ENCODE measurements at regions not wholly inside any gene's neighbourhood (a gene's known extent, or its start where the extent isn't known, plus 50 kb on each side); places are given as distances from the start of the nearest gene placed in this dataset.

GRCh38 chr4:124483048-124483906, 229.3 kb downstream of the ANKRD50 start:
- DNase-seq (no peak), ATAC-seq (ENCODE audit: poor library complexity) (no peak)
- intact Hi-C loops (cut with DNase I) = no loop called here

DNA sequence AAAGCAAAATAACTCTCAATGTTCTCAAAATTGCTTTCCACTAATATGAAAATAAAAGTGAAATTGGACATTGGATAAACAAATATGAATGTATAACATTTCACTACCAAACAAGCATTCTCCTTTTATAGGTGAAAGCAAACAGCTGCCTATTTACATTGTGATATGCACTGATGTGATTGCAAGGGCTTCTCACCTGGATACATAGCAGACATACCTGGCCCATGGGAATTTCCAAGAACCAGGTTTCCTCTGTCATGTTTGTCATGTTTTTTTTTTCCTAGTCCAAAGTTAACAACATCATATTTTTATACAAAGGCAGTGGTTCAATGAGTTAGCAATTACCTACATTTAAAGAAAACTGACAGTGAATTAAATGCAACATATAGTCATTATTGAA, 228.5 kb downstream of the ANKRD50 start:
- intact Hi-C loops (cut with DNase I) = no loop called here
- DNase-seq = no peak
- no peak for ATAC-seq (ENCODE audit: poor library complexity)

- no peak for DNase-seq
- intact Hi-C loops (cut with DNase I) = no loop called here
- no peak for ATAC-seq (ENCODE audit: poor library complexity)
Measured at GRCh38 chr4:124484940-124485339, 227.6 kb downstream of the ANKRD50 start.

DNA sequence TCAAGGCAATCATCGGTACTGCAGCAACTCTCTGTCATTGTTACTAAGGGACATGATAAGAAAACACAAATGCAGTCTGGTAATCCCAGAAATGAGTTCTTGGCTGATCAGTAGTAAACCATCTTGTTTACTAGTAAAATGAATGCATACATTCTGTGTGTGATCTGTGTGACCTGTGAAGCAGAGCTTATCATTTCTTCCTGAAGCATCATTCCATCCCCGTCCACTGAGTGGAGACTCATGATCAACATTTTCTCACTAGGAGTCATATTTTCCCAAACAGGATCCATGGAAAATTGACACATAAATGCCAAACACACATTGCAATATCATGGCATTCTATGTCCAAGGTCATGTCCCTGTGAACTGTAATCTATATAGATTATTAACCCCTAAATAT, 226.1 kb downstream of the ANKRD50 start:
- DNase-seq (no peak), ATAC-seq (ENCODE audit: poor library complexity) (no peak)
- intact Hi-C loops (cut with DNase I) = no loop called here

GRCh38 chr4:124487651-124488050, 224.9 kb downstream of the ANKRD50 start:
- intact Hi-C loops (cut with DNase I) = no loop called here
- DNase-seq = no peak
- ATAC-seq (ENCODE audit: poor library complexity) = no peak

- intact Hi-C loops (cut with DNase I) = no loop called here
- DNase-seq = no peak
- no peak for ATAC-seq (ENCODE audit: poor library complexity)
Measured at GRCh38 chr4:124491361-124492145, 221.0 kb downstream of the ANKRD50 start.

- DNase-seq (no peak), ATAC-seq (ENCODE audit: poor library complexity) (no peak)
- intact Hi-C loops (cut with DNase I) = no loop called here
Measured at GRCh38 chr4:124499261-124499660, 213.3 kb downstream of the ANKRD50 start.

- DNase-seq (no peak), ATAC-seq (ENCODE audit: poor library complexity) (no peak)
- intact Hi-C loops (cut with DNase I) = no loop called here
Measured at GRCh38 chr4:124501576-124501975, 211.0 kb downstream of the ANKRD50 start.

DNA sequence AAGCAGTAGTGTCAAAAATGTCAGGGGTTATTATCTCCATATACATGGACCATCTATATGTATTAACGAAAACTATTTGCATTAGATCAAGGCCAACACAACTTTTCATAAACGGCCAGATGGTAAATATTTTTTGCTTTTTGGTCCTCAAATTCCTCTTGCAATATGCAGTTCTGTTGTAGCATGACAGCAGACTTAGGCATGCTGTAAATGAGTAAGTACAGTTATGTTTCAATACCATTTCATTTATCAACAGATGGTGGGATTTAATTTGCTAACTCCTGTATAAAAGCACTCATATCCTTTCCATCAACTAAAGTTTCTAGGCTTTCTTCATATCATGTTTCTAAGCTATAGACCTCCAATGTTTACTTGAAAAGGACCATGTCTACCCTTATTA, 208.1 kb downstream of the ANKRD50 start:
- ATAC-seq (ENCODE audit: poor library complexity) (no peak), DNase-seq (no peak)
- intact Hi-C loops (cut with DNase I) = no loop called here

GRCh38 chr4:124505211-124505610, 207.3 kb downstream of the ANKRD50 start:
- intact Hi-C loops (cut with DNase I) = no loop called here
- DNase-seq (no peak), ATAC-seq (ENCODE audit: poor library complexity) (no peak)

DNA sequence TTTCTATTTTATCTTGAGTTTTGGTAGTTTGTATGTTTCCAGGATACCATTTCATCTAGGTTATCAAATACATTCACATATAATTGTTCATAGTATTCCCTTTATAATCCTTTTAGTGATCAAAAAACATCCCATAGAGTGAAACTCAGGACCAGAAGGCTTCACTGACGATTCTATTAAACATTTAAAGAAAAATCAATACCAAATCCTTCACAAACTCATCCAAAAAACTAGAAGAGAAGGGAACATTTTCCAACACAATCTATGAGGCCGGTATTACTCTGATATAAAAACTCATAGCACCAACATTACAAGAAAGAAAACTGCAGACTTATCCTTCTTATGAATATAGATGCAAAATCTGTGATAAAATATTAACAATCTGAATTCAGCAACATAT, 203.4 kb downstream of the ANKRD50 start:
- intact Hi-C loops (cut with DNase I) = no loop called here
- no peak for ATAC-seq (ENCODE audit: poor library complexity)
- DNase-seq = no peak

DNA sequence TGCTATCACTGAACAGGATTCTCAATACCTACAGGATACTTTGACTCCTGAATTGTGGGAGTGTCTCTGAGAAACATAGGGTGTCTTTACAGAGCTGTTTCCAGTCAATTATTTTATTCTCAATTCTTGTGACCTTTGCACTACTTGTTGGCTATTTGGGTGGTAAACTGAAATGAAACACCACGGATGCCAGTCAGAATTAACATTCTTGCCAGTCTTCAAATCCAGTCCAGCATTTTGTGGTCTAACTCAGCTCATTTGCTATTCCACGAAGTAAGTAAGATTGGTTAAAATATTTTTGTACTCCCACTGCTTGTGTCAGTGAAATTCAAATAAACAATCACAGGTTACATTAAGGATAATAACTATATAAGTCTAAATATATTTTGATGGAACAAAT, 197.9 kb downstream of the ANKRD50 start:
- DNase-seq = no peak
- no peak for ATAC-seq (ENCODE audit: poor library complexity)
- intact Hi-C loops (cut with DNase I) = no loop called here

- intact Hi-C loops (cut with DNase I) = no loop called here
- DNase-seq (no peak), ATAC-seq (ENCODE audit: poor library complexity) (no peak)
Measured at GRCh38 chr4:124515591-124515990, 196.9 kb downstream of the ANKRD50 start.

GRCh38 chr4:124519196-124519595, 193.3 kb downstream of the ANKRD50 start:
- intact Hi-C loops (cut with DNase I) = no loop called here
- no peak for ATAC-seq (ENCODE audit: poor library complexity)

GRCh38 chr4:124523816-124524215, 188.7 kb downstream of the ANKRD50 start:
- no peak for ATAC-seq (ENCODE audit: poor library complexity)
- intact Hi-C loops (cut with DNase I) = no loop called here
- no peak for DNase-seq

More at GRCh38 chr4:124519196-124519595, 193.3 kb downstream of the ANKRD50 start:
- DNase-seq = no peak

DNA sequence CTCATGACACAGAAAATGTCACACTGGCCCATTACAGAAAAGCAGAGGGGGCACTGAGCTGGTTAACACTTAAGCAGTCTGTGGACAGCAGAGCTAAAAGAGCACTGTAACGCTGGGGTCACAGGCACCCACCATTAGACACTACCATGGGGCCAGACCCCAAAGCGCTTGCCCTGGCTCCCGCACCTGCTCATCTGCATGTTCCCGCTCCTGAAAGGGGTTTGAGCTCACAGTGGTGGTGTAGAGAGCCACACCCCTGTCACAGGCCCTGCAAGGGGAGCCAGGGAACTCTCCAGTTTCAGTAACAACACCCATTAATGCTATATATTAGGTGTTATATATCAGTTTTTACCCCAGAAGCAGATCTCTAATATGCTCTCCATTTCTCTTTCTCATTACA, 187.0 kb downstream of the ANKRD50 start:
- intact Hi-C loops (cut with DNase I) = no loop called here
- peak; percentile 25 for DNase-seq
- no peak for ATAC-seq (ENCODE audit: poor library complexity)

- DNase-seq (no peak), ATAC-seq (ENCODE audit: poor library complexity) (no peak)
- intact Hi-C loops (cut with DNase I) = no loop called here
Measured at GRCh38 chr4:124526331-124526730, 186.2 kb downstream of the ANKRD50 start.

- intact Hi-C loops (cut with DNase I) = no loop called here
- DNase-seq = no peak
- no peak for ATAC-seq (ENCODE audit: poor library complexity)
Measured at GRCh38 chr4:124526769-124527168, 185.8 kb downstream of the ANKRD50 start.

- intact Hi-C loops (cut with DNase I) = no loop called here
- DNase-seq = no peak
- ATAC-seq (ENCODE audit: poor library complexity) = no peak
Measured at GRCh38 chr4:124527364-124527763, 185.2 kb downstream of the ANKRD50 start.

- ATAC-seq (ENCODE audit: poor library complexity) = no peak
- DNase-seq = no peak
- intact Hi-C loops (cut with DNase I) = no loop called here
Measured at GRCh38 chr4:124529131-124529530, 183.4 kb downstream of the ANKRD50 start.

All from Right ventricle myocardium superior (tissue), 1 donor.